D721Med (cell line): ENCODE measurements at regions not wholly inside any gene's neighbourhood (a gene's known extent, or its start where the extent isn't known, plus 50 kb on each side); places are given as distances from the start of the nearest gene placed in this dataset.

Experiments used
- DNase-seq: peaks from one replicate; pipeline ENCODE4 v3.0.0; 2011; ENCODE audit warnings: low spot score; ENCODE audit not compliant: insufficient read length
- FAIRE-seq: peaks from 2 replicates; lab custom pipeline; 2011; peaks lifted over from hg19 to GRCh38; lab: Jason Lieb, UNC
- CTCF ChIP-seq: IDR thresholded peaks from 2 replicates; pipeline ENCODE4 v1.5.1; 2012; ENCODE audit warnings: mild to moderate bottlenecking, control low read depth; ENCODE audit not compliant: insufficient read depth; ENCODE audit errors: missing control alignments

- TF ChIP-seq CTCF = no peak
- FAIRE-seq = no peak
- no peak for DNase-seq
Observed at GRCh38 chr1:37399830-37400464, 74.4 kb upstream of the ZC3H12A start.

GRCh38 chr1:37400466-37401225 lies 73.7 kb upstream of the ZC3H12A start:
- FAIRE-seq (no peak), DNase-seq (no peak)
- no peak for TF ChIP-seq CTCF

- no peak for TF ChIP-seq CTCF
- no peak for FAIRE-seq
Observed at GRCh38 chr1:37403166-37403565, 71.2 kb upstream of the ZC3H12A start.

GRCh38 chr1:37404711-37405110 lies 69.7 kb upstream of the ZC3H12A start:
- DNase-seq = no peak
- FAIRE-seq = no peak
- no peak for TF ChIP-seq CTCF

More at GRCh38 chr1:37403166-37403565, 71.2 kb upstream of the ZC3H12A start:
- DNase-seq = no peak

GRCh38 chr1:37410105-37410504 lies 64.3 kb upstream of the ZC3H12A start:
- TF ChIP-seq CTCF = no peak
- no peak for FAIRE-seq
- no peak for DNase-seq

- no peak for DNase-seq
- FAIRE-seq = no peak
- no peak for TF ChIP-seq CTCF
Observed at GRCh38 chr1:37410815-37411214, 63.6 kb upstream of the ZC3H12A start.
